GM23338 (cell line): ENCODE measurements at regions not wholly inside any gene's neighbourhood (a gene's known extent, or its start where the extent isn't known, plus 50 kb on each side); places are given as distances from the start of the nearest gene placed in this dataset.
"Not testable (repeated sequence)": the region's sequence is repeated elsewhere in the genome, so short reads cannot be mapped to it uniquely, and the experiment has no call there.

Experiments used
- ATAC-seq: fragments of 200-7000 bp; cut with Tn5 transposase; 3 replicates; pipeline ENCODE4 v1.9.1; 2020
- DNase-seq: peaks from one replicate; pipeline ENCODE4 v3.0.0-alpha.2; 2015; ENCODE audit warnings: low spot score
- H2AFZ ChIP-seq: fragments of 200-600 bp; sonication (generic); 2 replicates; pipeline ENCODE4 v1.8.0; 2016; ENCODE audit warnings: antibody characterized with exemption, mild to moderate bottlenecking, moderate library complexity
- H3F3A ChIP-seq: fragments of 200-600 bp; sonication (generic); replicated peaks from 2 replicates; pipeline ENCODE4 v1.8.0; 2017; ENCODE audit warnings: antibody characterized with exemption, mixed run types, low read depth
- H3K27ac ChIP-seq: fragments of 200-600 bp; sonication (generic); 2 replicates; pipeline ENCODE4 v1.6.1; 2016; ENCODE audit warnings: low read depth
- H3K27me3 ChIP-seq: fragments of 200-600 bp; sonication (generic); 2 replicates; pipeline ENCODE4 v1.8.0; 2016; ENCODE audit warnings: mild to moderate bottlenecking, mixed run types, moderate library complexity; ENCODE audit not compliant: insufficient read depth
- H3K36me3 ChIP-seq: fragments of 200-600 bp; sonication (generic); 2 replicates; pipeline ENCODE4 v1.8.0; 2016; ENCODE audit warnings: mild to moderate bottlenecking; ENCODE audit not compliant: insufficient read depth
- H3K4me1 ChIP-seq: fragments of 200-600 bp; sonication (generic); 2 replicates; pipeline ENCODE4 v1.8.0; 2016; ENCODE audit warnings: mild to moderate bottlenecking, moderate library complexity; ENCODE audit not compliant: insufficient read depth
- H3K4me2 ChIP-seq: fragments of 200-600 bp; sonication (generic); 2 replicates; pipeline ENCODE4 v1.7.1; 2017; ENCODE audit warnings: mixed run types
- H3K4me3 ChIP-seq: fragments of 200-600 bp; sonication (generic); 2 replicates; pipeline ENCODE4 v1.6.1; 2016; ENCODE audit warnings: mixed run types
- H3K79me2 ChIP-seq: fragments of 200-600 bp; sonication (generic); replicated peaks from 2 replicates; pipeline ENCODE4 v1.8.0; 2017; ENCODE audit warnings: mild to moderate bottlenecking; ENCODE audit not compliant: insufficient read depth
- H3K9me2 ChIP-seq: fragments of 200-600 bp; sonication (generic); 2 replicates; pipeline ENCODE4 v1.8.0; 2017; ENCODE audit not compliant: insufficient read depth
- H4K20me1 ChIP-seq: fragments of 200-600 bp; sonication (generic); replicated peaks from 2 replicates; pipeline ENCODE4 v1.8.0; 2017; ENCODE audit warnings: mild to moderate bottlenecking; ENCODE audit not compliant: insufficient read depth
- H3K27ac Mint-ChIP-seq: 2 replicates; pipeline ENCODE4 v1.8.0; 2020; ENCODE audit warnings: inconsistent platforms, mild to moderate bottlenecking, moderate library complexity, mixed read lengths
- H3K27me3 Mint-ChIP-seq: 3 replicates; pipeline ENCODE4 v1.8.0; 2022; ENCODE audit warnings: low read depth, mild to moderate bottlenecking, moderate library complexity, mixed read lengths, inconsistent platforms; ENCODE audit not compliant: insufficient read depth, poor library complexity
- H3K36me3 Mint-ChIP-seq: 3 replicates; pipeline ENCODE4 v1.8.0; 2021; ENCODE audit warnings: low read depth, mild to moderate bottlenecking, inconsistent platforms, moderate library complexity, mixed read lengths
- H3K4me1 Mint-ChIP-seq: 3 replicates; pipeline ENCODE4 v1.8.0; 2020; ENCODE audit warnings: mild to moderate bottlenecking, inconsistent platforms, mixed read lengths
- H3K4me3 Mint-ChIP-seq: 3 replicates; pipeline ENCODE4 v1.8.0; 2021; ENCODE audit warnings: moderate library complexity, mild to moderate bottlenecking, inconsistent platforms, mixed read lengths
- H3K9me3 Mint-ChIP-seq: 3 replicates; pipeline ENCODE4 v1.8.0; 2020; ENCODE audit warnings: moderate library complexity, mild to moderate bottlenecking, inconsistent platforms, mixed read lengths
- CREB1 ChIP-seq: fragments of 250-450 bp; sonication (Bioruptor Pico); IDR thresholded peaks from 2 replicates; pipeline ENCODE4 v1.5.0; 2020; ENCODE audit warnings: low read depth, mild to moderate bottlenecking, moderate library complexity
- JUNB ChIP-seq: IDR thresholded peaks from one replicate; pipeline ENCODE4 v1.6.1; 2016; ENCODE audit warnings: antibody characterized with exemption; ENCODE audit not compliant: unreplicated experiment
- NANOG ChIP-seq: IDR thresholded peaks from 2 replicates; pipeline ENCODE4 v1.6.1; 2016; ENCODE audit warnings: antibody characterized with exemption, borderline replicate concordance
- POLR2AphosphoS5 ChIP-seq: IDR thresholded peaks from 2 replicates; pipeline ENCODE4 v1.6.1; 2016; ENCODE audit warnings: antibody characterized with exemption, low read depth
- REST ChIP-seq: IDR thresholded peaks from one replicate; pipeline ENCODE4 v1.6.1; 2018; ENCODE audit warnings: antibody characterized with exemption; ENCODE audit not compliant: unreplicated experiment
- STAT1 ChIP-seq: IDR thresholded peaks from one replicate; pipeline ENCODE4 v1.6.1; 2016; ENCODE audit warnings: antibody characterized with exemption; ENCODE audit not compliant: unreplicated experiment
- ZNF114 ChIP-seq: fragments of 250-450 bp; sonication (Bioruptor Pico); IDR thresholded peaks from 2 replicates; pipeline ENCODE4 v1.5.0; 2020; ENCODE audit warnings: mild to moderate bottlenecking, moderate library complexity
- TF ChIP-seq, protein P1 (sequence below): IDR thresholded peaks from 2 replicates; pipeline ENCODE4 v1.6.1; 2016; ENCODE audit warnings: antibody characterized with exemption

- no peak for TF ChIP-seq JUNB
- TF ChIP-seq, protein P1, sequence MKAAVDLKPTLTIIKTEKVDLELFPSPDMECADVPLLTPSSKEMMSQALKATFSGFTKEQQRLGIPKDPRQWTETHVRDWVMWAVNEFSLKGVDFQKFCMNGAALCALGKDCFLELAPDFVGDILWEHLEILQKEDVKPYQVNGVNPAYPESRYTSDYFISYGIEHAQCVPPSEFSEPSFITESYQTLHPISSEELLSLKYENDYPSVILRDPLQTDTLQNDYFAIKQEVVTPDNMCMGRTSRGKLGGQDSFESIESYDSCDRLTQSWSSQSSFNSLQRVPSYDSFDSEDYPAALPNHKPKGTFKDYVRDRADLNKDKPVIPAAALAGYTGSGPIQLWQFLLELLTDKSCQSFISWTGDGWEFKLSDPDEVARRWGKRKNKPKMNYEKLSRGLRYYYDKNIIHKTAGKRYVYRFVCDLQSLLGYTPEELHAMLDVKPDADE, result no peak
Measured at GRCh38 chr10:125521721-125522680, 161.0 kb downstream of the TEX36 start (continued).

DNA sequence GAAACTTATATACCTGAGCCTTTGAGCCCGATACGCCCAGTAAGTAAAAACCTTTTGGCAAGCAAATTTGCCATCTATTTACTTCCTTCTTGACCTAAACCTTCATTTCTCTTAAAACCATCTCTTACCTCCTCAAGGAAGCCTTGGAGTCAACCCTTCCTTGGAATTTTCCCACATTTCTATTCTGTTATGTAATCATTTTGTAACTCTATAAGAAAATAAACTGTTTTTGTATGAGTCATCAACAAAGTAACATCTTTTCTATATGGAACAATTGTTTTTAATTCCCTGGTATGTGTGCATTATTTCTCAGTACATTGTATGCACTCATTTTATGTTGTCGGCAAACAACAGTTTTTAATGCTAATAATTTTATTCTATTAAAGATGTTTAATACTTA is 162.0 kb downstream of the TEX36 start:
- Histone ChIP-seq H3K27ac (no peak overlapping the region), H2AFZ (no peak overlapping the region), H3K27me3 (no peaks in the 10 kb centered on the region), H3F3A (no peaks in the 10 kb centered on the region), H3K4me1 (no peaks in the 10 kb centered on the region), H3K4me3 (no peak overlapping the region), H3K36me3 (no peaks in the 10 kb centered on the region), H3K4me2 (no peak overlapping the region), H4K20me1 (no peaks in the 10 kb centered on the region), H3K9me2 (no peaks in the 10 kb centered on the region; the same call in 1 of the 2 replicates), H3K79me2 (no peaks in the 10 kb centered on the region)
- Mint-ChIP-seq H3K4me3 (no peak overlapping the region), H3K27me3 (peaks cover 7% of the 10 kb centered on the region), H3K4me1 (no peaks in the 10 kb centered on the region; the same call in 2 of the 3 replicates), H3K9me3 (peaks cover 23% of the 10 kb centered on the region), H3K27ac (no peak overlapping the region), H3K36me3 (peaks cover 16% of the 10 kb centered on the region)
- ATAC-seq (no peak), DNase-seq (no peak)
- TF ChIP-seq POLR2AphosphoS5 (no peak), CREB1 (CRISPR knock-in tag) (no peak), ZNF114 (CRISPR knock-in tag) (no peak), NANOG (no peak), REST (no peak), STAT1 (no peak)

DNA sequence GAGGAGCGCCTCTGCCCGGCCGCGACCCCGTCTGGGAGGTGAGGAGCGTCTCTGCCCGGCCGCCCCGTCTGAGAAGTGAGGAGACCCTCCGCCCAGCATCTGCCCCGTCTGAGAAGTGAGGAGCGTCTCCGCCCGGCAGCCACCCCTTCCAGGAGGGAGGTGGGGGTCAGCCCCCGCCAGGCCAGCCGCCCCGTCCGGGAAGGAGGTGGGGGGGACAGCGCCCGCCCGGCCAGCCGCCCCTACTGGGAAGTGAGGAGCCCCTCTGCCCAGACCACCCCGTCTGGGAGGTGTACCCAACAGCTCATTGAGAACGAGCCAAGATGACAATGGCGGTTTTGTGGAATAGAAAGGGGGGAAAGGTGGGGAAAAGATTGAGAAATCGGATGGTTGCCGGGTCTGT is 164.6 kb downstream of the TEX36 start:
- H3K27ac Mint-ChIP-seq, H3K27me3 Mint-ChIP-seq, H4K20me1 ChIP-seq, H3K27me3 ChIP-seq, DNase-seq, H3K4me3 ChIP-seq, H3K4me2 ChIP-seq, H3F3A ChIP-seq, H3K27ac ChIP-seq, H3K4me3 Mint-ChIP-seq, ATAC-seq, H3K9me2 ChIP-seq, H3K36me3 ChIP-seq, H3K79me2 ChIP-seq, H2AFZ ChIP-seq: not testable (repeated sequence)
- H3K4me1 ChIP-seq, result peaks cover 26% of the 10 kb centered on the region
- H3K4me1 Mint-ChIP-seq, result peaks cover 23% of the 10 kb centered on the region
- H3K9me3 Mint-ChIP-seq, result peaks cover 23% of the 10 kb centered on the region
- peaks cover 16% of the 10 kb centered on the region for H3K36me3 Mint-ChIP-seq
